ENCODE measurements at regions not wholly inside any gene's neighbourhood (a gene's known extent, or its start where the extent isn't known, plus 50 kb on each side); places are given as distances from the start of the nearest gene placed in this dataset.

DNA sequence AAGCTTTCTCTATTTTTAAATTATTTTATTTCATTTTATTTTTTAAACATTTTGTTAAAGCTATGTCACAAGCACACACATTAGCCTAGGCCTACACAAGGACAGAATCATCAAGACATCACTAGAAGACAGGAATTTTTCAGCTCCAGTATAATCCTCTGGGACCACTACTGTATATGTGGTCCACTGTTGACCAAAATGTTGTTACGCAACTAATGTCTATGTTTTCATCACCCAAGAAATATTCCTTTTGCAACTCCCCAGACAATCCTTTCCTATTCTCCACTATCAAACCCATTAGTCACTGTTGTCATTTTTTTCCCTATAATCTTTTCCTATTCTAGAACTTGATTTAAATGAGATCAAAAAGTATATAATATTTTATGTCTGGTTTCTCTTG lies 2371.7 kb upstream of the C9orf72 start:
- ATAC-seq = no peak
- Histone ChIP-seq H3K4me2 (ENCODE audit: insufficient read depth, low read length) (no peak overlapping the region), H3K4me3 (no peak overlapping the region), H3K9ac (ENCODE audit: insufficient read depth in 1 of 2, low read depth in 2 of 2, low read length in 2 of 2) (no peak overlapping the region), H3K9me1 (ENCODE audit: control insufficient read depth, insufficient read depth, low read length) (no peaks in the 10 kb centered on the region), H3K36me3 (ENCODE audit: control insufficient read depth, insufficient read depth, low read length) (no peaks in the 10 kb centered on the region), H4K20me1 (replicated peaks; ENCODE audit: control insufficient read depth, insufficient read depth, low read length) (no peaks in the 10 kb centered on the region), H3K4me1 (replicated peaks in 1 of 2; ENCODE audit: control insufficient read depth in 2 of 2, insufficient read depth in 2 of 2, low read length in 2 of 2) (no peaks in the 10 kb centered on the region), H3K9me3 (replicated peaks; ENCODE audit: control insufficient read depth, insufficient read depth, low read depth, low read length) (no peaks in the 10 kb centered on the region), H3K79me2 (ENCODE audit: control insufficient read depth, insufficient read depth, low read length) (no peaks in the 10 kb centered on the region), H3K27ac (ENCODE audit: extremely low read depth, low read depth, low read length) (no peak overlapping the region), H3K27me3 (ENCODE audit: control insufficient read depth in 2 of 2, insufficient read depth in 2 of 2, low read length in 2 of 2) (no peaks in the 10 kb centered on the region), H2AFZ (ENCODE audit: low read depth, low read length) (no peak overlapping the region)
- POLR2A ChIA-PET = no interaction called here
- CTCF ChIA-PET (ENCODE audit: low intra/inter-chr PET ratio) = no interaction called here
- intact Hi-C loops (cut with micrococcal nuclease) (no loop called here), in situ Hi-C loops (cut with MboI) (no loop called here)
- no peak for DNase-seq (ENCODE audit: extremely low read depth in 1 of 4, low spot score in 3 of 4)
- TF ChIP-seq CAMTA2 (CRISPR knock-in tag; conservative IDR thresholded peaks at IDR 0.05) (no peak), TEAD4 (IDR thresholded peaks at IDR 0.05; ENCODE audit: low read length) (no peak), TEAD4 (CRISPR knock-in tag; IDR thresholded peaks at IDR 0.05; ENCODE audit: borderline replicate concordance) (no peak), ZSCAN32 (CRISPR knock-in tag; IDR thresholded peaks at IDR 0.05) (no peak), NCOA2 (IDR thresholded peaks at IDR 0.05; ENCODE audit: partially characterized antibody in 2 of 2) (no peak), HNRNPL (IDR thresholded peaks at IDR 0.05; ENCODE audit: low read depth, low read length) (no peak)
- no TSS peak for BruUV-seq (replicated peaks)
- FAIRE-seq = no peak
- WGBS (ENCODE audit: insufficient coverage, low coverage, missing lambda C conversion rate) = no CpG with 5 or more reads among the region's 1 CpG

DNA sequence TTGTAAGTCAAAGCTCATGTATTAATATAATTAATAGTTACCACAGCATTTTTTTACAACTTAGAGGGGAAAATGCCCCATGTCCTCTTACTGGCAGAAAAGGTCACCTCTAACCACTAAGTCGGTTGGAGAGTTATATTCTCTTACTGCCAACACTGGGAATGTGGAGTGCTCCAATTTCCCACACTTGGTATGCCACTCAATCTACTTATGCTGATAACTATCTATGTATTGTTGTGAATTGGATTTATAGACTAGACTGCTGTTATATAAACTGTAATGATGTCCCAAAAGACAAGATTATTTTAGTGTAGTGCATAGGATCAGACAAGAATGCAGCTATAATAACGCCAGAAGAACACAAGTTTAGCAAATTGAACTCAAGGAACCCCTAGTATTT lies 2385.2 kb upstream of the C9orf72 start:
- FAIRE-seq (no peak), DNase-seq (ENCODE audit: extremely low read depth in 1 of 4, low spot score in 3 of 4) (no peak), ATAC-seq (no peak)
- Histone ChIP-seq H3K27me3 (ENCODE audit: control insufficient read depth in 2 of 2, insufficient read depth in 2 of 2, low read length in 2 of 2) (no peaks in the 10 kb centered on the region), H4K20me1 (replicated peaks; ENCODE audit: control insufficient read depth, insufficient read depth, low read length) (no peaks in the 10 kb centered on the region), H3K27ac (ENCODE audit: extremely low read depth, low read depth, low read length) (no peak overlapping the region), H2AFZ (ENCODE audit: low read depth, low read length) (no peak overlapping the region), H3K4me2 (ENCODE audit: insufficient read depth, low read length) (no peak overlapping the region), H3K4me3 (no peak overlapping the region), H3K4me1 (replicated peaks in 1 of 2; ENCODE audit: control insufficient read depth in 2 of 2, insufficient read depth in 2 of 2, low read length in 2 of 2) (no peaks in the 10 kb centered on the region), H3K9me3 (replicated peaks; ENCODE audit: control insufficient read depth, insufficient read depth, low read depth, low read length) (no peaks in the 10 kb centered on the region), H3K9me1 (ENCODE audit: control insufficient read depth, insufficient read depth, low read length) (no peaks in the 10 kb centered on the region), H3K9ac (ENCODE audit: insufficient read depth in 1 of 2, low read depth in 2 of 2, low read length in 2 of 2) (no peak overlapping the region), H3K36me3 (ENCODE audit: control insufficient read depth, insufficient read depth, low read length) (no peaks in the 10 kb centered on the region), H3K79me2 (ENCODE audit: control insufficient read depth, insufficient read depth, low read length) (no peaks in the 10 kb centered on the region)
- in situ Hi-C loops (cut with MboI) (no loop called here), intact Hi-C loops (cut with micrococcal nuclease) (no loop called here)
- no CpG with 5 or more reads among the region's 2 CpGs for WGBS (ENCODE audit: insufficient coverage, low coverage, missing lambda C conversion rate)
- no peak for TF ChIP-seq FOSL1 (tag; conservative IDR thresholded peaks at IDR 0.05)
- TF ChIP-seq, protein P1, sequence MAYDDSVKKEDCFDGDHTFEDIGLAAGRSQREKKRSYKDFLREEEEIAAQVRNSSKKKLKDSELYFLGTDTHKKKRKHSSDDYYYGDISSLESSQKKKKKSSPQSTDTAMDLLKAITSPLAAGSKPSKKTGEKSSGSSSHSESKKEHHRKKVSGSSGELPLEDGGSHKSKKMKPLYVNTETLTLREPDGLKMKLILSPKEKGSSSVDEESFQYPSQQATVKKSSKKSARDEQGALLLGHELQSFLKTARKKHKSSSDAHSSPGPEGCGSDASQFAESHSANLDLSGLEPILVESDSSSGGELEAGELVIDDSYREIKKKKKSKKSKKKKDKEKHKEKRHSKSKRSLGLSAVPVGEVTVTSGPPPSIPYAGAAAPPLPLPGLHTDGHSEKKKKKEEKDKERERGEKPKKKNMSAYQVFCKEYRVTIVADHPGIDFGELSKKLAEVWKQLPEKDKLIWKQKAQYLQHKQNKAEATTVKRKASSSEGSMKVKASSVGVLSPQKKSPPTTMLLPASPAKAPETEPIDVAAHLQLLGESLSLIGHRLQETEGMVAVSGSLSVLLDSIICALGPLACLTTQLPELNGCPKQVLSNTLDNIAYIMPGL (CRISPR knock-in tag; IDR thresholded peaks at IDR 0.05) = no peak
- TF ChIP-seq ZNF551 (CRISPR knock-in tag; IDR thresholded peaks at IDR 0.05) = no peak
- TF ChIP-seq, protein P2, sequence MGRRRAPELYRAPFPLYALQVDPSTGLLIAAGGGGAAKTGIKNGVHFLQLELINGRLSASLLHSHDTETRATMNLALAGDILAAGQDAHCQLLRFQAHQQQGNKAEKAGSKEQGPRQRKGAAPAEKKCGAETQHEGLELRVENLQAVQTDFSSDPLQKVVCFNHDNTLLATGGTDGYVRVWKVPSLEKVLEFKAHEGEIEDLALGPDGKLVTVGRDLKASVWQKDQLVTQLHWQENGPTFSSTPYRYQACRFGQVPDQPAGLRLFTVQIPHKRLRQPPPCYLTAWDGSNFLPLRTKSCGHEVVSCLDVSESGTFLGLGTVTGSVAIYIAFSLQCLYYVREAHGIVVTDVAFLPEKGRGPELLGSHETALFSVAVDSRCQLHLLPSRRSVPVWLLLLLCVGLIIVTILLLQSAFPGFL (CRISPR knock-in tag; IDR thresholded peaks at IDR 0.05) = no peak
- TF ChIP-seq DPF2 (IDR thresholded peaks at IDR 0.05) = no peak
- TF ChIP-seq HMGN3 (IDR thresholded peaks at IDR 0.05; ENCODE audit: borderline replicate concordance, extremely low read depth, insufficient read length, low read depth, low read length) = no peak
- no peak for TF ChIP-seq SMAD3 (CRISPR knock-in tag; conservative IDR thresholded peaks at IDR 0.05)
- no peak for TF ChIP-seq WHSC1 (IDR thresholded peaks at IDR 0.05; ENCODE audit: low read length)
- TF ChIP-seq NFIX (CRISPR knock-in tag; IDR thresholded peaks at IDR 0.05; ENCODE audit: low read depth) = no peak
- TF ChIP-seq HNRNPLL (IDR thresholded peaks at IDR 0.05; ENCODE audit: low read depth, low read length, poor library complexity, severe bottlenecking) = no peak
- POLR2A ChIA-PET = no interaction called here
- no TSS peak for BruUV-seq (replicated peaks)
- CTCF ChIA-PET (ENCODE audit: low intra/inter-chr PET ratio) = no interaction called here

Data from K562 (cell line).